Activated T-cell treated with anti-CD3 and anti-CD28 coated beads, Interleukin-2, amount 50 U/mL, for 4 hours (primary cell): ENCODE measurements at regions not wholly inside any gene's neighbourhood (a gene's known extent, or its start where the extent isn't known, plus 50 kb on each side); places are given as distances from the start of the nearest gene placed in this dataset.
"Not testable (repeated sequence)": the region's sequence is repeated elsewhere in the genome, so short reads cannot be mapped to it uniquely, and the experiment has no call there.

Experiments
- ATAC-seq, 2 donors: fragments of 200-7000 bp; cut with Tn5 transposase; one replicate each; pipeline ENCODE4 v1.10.0; 2021
- DNase-seq: peaks from one replicate; pipeline ENCODE4 v3.0.0-alpha.2; 2020
- H3K27me3 Mint-ChIP-seq: one replicate; pipeline ENCODE4 v1.8.0; 2021; ENCODE audit warnings: low read depth, mixed read lengths
- H3K36me3 Mint-ChIP-seq: one replicate; pipeline ENCODE4 v1.8.0; 2022; ENCODE audit warnings: mixed read lengths; ENCODE audit not compliant: insufficient read depth
- H3K4me1 Mint-ChIP-seq: one replicate; pipeline ENCODE4 v1.8.0; 2021; ENCODE audit warnings: low read depth, mixed read lengths
- H3K4me3 Mint-ChIP-seq: one replicate; pipeline ENCODE4 v1.8.0; 2021; ENCODE audit warnings: mild to moderate bottlenecking, moderate library complexity, mixed read lengths
- H3K9me3 Mint-ChIP-seq: one replicate; pipeline ENCODE4 v1.8.0; 2021; ENCODE audit warnings: mixed read lengths

- Mint-ChIP-seq H3K9me3 (no peaks in the 10 kb centered on the region), H3K4me3 (no peak overlapping the region), H3K27me3 (peaks cover 2% of the 10 kb centered on the region), H3K4me1 (peaks cover 7% of the 10 kb centered on the region), H3K36me3 (no peaks in the 10 kb centered on the region)
- DNase-seq (no peak), ATAC-seq (no peak)
These were observed 161.1 kb downstream of the OR4M2 start for GRCh38 chr15:22241451-22241850.

DNA sequence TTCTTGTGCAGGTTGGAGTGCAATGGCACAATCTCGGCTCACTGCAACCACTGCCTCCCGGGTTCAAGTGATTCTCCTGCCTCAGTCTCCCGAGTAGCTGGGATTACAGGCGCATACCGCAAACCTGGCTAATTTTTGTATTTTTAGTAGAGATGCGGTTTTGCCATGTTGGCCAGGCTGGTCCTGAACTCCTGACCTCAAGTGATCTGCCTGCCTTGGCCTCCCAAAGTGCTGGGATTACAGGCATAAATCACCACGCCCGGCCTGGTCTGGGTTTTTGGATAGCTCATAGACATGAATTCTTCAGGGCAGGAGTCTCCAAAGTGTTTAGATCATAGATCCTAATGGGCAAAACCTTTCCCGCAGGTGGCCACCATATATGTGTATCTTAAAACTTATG is 162.0 kb downstream of the OR4M2 start:
- not testable (repeated sequence) for ATAC-seq, H3K4me3 Mint-ChIP-seq, H3K4me1 Mint-ChIP-seq, H3K9me3 Mint-ChIP-seq, DNase-seq, H3K27me3 Mint-ChIP-seq, H3K36me3 Mint-ChIP-seq

DNA sequence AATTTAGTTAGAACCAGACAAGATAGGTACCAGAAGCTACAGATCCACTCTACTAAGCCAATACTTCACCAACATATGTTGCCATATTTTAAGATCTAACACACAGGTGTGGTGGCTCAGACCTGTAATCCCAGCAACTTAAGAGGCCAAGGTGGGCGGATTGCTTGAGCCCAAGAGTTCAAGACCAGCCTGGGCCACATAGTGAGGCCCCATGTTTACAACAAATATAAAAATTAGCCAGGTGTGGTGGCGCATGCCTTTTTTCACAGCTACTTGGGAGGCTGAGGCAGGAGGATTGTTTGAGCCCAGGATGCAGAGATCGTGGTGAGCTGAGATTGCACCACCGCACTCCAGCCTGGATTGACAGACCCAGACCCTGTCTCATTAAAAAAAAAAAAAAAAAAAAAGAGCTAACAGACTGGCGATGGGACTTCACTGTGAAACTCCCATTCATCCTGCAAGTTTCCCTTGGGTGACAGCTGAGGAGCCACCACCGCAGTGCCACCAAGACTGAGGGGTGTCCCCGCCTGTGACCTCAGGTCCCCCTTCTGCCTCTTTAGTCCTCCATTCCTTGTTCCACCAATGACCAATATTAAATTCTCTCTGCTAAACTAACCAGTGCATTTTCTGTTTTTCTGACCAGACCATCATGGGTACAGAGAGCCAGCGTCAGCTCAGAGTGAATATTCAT is 163.3 kb downstream of the OR4M2 start:
- Mint-ChIP-seq H3K27me3 (peaks cover 2% of the 10 kb centered on the region), H3K4me1 (peaks cover 6% of the 10 kb centered on the region), H3K4me3 (no peak overlapping the region), H3K36me3 (no peaks in the 10 kb centered on the region), H3K9me3 (no peaks in the 10 kb centered on the region)
- ATAC-seq (no peak), DNase-seq (no peak)

GRCh38 chr15:22249511-22249910 is 169.2 kb downstream of the OR4M2 start:
- H3K36me3 Mint-ChIP-seq, H3K27me3 Mint-ChIP-seq, H3K4me3 Mint-ChIP-seq, DNase-seq, ATAC-seq, H3K9me3 Mint-ChIP-seq: not testable (repeated sequence)
- H3K4me1 Mint-ChIP-seq, result peaks cover 16% of the 10 kb centered on the region

GRCh38 chr15:22250501-22251290 is 170.4 kb downstream of the OR4M2 start:
- not testable (repeated sequence) for H3K36me3 Mint-ChIP-seq, H3K4me3 Mint-ChIP-seq, DNase-seq, H3K9me3 Mint-ChIP-seq, H3K27me3 Mint-ChIP-seq, ATAC-seq
- peaks cover 21% of the 10 kb centered on the region for H3K4me1 Mint-ChIP-seq

DNA sequence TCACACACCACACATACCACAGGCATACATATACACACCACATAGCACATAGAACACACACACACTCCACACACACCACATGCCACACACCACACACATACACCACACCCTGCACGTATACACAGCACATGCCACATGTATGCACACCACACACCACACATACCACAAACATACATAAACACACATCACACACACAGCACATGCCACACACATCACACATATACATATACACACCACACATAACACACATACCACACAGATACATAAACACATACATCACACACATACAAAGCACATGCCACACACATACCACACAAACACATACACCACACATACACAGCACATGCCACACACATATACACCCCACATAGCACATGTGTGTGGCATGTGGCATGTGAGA is 171.1 kb downstream of the OR4M2 start:
- Mint-ChIP-seq H3K4me3 (no peak overlapping the region), H3K27me3 (peaks cover 3% of the 10 kb centered on the region), H3K36me3 (no peaks in the 10 kb centered on the region), H3K4me1 (peaks cover 21% of the 10 kb centered on the region), H3K9me3 (no peaks in the 10 kb centered on the region)
- no peak for DNase-seq
- no peak for ATAC-seq

GRCh38 chr15:22252047-22252446 is 171.7 kb downstream of the OR4M2 start:
- H3K27me3 Mint-ChIP-seq, DNase-seq, H3K9me3 Mint-ChIP-seq, H3K4me3 Mint-ChIP-seq, ATAC-seq, H3K36me3 Mint-ChIP-seq: not testable (repeated sequence)
- peaks cover 21% of the 10 kb centered on the region for H3K4me1 Mint-ChIP-seq

GRCh38 chr15:22252521-22252920 is 172.2 kb downstream of the OR4M2 start:
- H3K4me1 Mint-ChIP-seq, result peaks cover 21% of the 10 kb centered on the region
- H3K4me3 Mint-ChIP-seq, H3K36me3 Mint-ChIP-seq, H3K9me3 Mint-ChIP-seq, H3K27me3 Mint-ChIP-seq, DNase-seq, ATAC-seq: not testable (repeated sequence)

DNA sequence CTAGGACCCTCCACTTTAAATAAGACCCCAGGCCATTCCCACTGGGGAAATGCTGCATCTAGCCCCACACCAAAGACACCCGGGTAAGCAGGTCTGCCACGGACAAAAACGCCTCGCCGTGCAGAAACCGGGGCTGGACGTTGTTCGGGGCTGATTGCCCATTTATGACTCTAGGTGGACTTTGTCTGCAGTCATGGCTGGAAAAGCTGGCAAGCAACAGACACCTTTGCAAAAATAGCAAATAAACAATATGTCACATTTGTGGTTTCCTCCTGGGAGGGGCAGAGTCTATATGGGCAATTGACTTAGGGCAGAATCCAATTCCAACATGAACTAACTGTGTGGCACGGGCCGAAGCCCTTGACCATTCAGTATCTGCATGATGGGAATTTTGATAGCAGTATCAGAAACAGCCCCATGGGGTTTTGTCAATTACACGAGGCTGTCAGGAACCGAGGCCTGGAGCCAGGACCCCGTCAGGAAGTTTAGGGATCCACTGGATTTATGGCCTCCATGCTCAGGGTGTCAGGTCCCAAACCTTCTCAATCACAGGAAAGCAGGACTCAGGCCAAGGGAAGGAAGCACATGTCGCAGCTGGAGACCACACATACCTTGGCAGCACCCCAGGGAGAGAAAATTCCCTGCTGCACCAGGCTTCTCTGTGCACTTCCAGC is 172.8 kb downstream of the OR4M2 start:
- H3K36me3 Mint-ChIP-seq, DNase-seq, H3K9me3 Mint-ChIP-seq, H3K27me3 Mint-ChIP-seq, ATAC-seq, H3K4me3 Mint-ChIP-seq: not testable (repeated sequence)
- H3K4me1 Mint-ChIP-seq, result peaks cover 21% of the 10 kb centered on the region

GRCh38 chr15:22253676-22254408 is 173.5 kb downstream of the OR4M2 start:
- ATAC-seq (peak; percentile 17 to 65), DNase-seq (no peak)
- H3K27me3 Mint-ChIP-seq, result peaks cover 6% of the 10 kb centered on the region
- peak overlapping the region; percentile 9 for H3K4me3 Mint-ChIP-seq
- peaks cover 21% of the 10 kb centered on the region for H3K4me1 Mint-ChIP-seq
- no peaks in the 10 kb centered on the region for H3K36me3 Mint-ChIP-seq
- H3K9me3 Mint-ChIP-seq, result no peaks in the 10 kb centered on the region

DNA sequence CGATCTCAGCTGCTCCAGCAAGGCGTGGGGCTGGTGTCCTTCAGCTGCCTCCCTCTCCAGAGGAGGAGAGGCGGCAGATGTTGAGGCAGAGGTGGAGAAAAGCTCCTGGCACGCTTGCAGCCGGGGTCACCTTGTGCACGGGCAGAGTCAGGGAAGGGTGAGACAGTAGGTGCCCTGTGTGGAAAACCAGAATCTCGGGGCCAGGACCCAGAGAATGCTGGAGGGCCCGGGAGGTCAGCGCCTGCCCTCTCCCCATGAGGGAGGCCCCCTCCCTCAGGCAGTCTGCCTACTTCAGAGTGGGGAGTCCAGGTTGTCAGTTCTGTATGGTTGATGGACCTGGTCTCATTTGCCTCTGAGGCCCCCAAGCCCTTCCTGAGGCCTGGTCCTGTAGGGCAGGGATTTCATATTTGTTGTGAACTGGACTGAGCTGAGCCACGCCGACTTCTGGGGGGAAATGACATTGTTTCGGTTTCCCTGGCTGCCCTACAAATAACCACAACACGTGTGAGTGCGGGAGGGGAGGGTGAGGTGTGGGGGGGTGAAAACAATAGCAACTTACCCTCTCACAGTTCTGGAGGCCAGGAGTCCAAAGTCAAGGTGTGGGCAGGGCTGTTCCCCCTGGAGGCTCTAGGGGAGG is 174.2 kb downstream of the OR4M2 start:
- ATAC-seq, result peak in 1 of 2 donors; percentile 9
- peaks cover 22% of the 10 kb centered on the region for H3K4me1 Mint-ChIP-seq
- H3K36me3 Mint-ChIP-seq, H3K9me3 Mint-ChIP-seq, H3K27me3 Mint-ChIP-seq, DNase-seq: not testable (repeated sequence)
- peak overlapping the region; percentile 9 for H3K4me3 Mint-ChIP-seq

- DNase-seq, ATAC-seq, H3K27me3 Mint-ChIP-seq, H3K4me3 Mint-ChIP-seq, H3K9me3 Mint-ChIP-seq, H3K36me3 Mint-ChIP-seq: not testable (repeated sequence)
- H3K4me1 Mint-ChIP-seq, result peaks cover 33% of the 10 kb centered on the region
These were observed 175.3 kb downstream of the OR4M2 start for GRCh38 chr15:22255606-22256005.

DNA sequence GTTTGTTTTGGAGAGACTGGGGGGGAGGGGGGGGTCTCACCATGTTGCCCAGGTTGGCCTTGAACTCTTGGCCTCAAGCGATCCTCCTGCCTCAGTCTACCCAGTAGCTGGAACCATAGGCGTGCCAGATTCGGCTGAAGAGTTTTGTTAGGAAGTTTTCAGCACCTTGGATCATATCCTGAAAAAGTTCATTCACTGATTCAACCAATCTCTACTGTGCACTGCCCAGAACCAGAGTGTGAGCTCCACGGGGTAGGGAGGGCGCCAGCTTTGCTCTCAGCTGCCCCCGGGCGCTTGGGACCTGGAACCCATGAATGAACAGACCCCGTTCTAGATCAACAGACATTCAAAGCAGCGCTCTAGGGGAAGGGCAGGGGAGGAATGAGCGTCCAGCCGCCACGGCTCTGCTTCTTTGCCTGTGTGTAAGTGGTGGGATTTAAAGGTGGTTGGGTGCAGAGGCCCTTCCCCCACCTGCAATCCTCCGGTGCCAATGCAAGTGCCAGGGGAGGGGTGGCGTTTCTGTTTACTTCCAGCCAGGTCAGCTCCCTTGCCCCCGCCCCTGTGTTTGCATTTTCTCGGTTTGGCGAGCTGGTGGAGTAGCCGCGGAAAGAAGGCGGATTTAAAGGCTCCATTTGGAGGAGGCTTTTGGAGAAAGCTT is 176.2 kb downstream of the OR4M2 start:
- ATAC-seq, DNase-seq, H3K36me3 Mint-ChIP-seq, H3K9me3 Mint-ChIP-seq, H3K27me3 Mint-ChIP-seq, H3K4me3 Mint-ChIP-seq: not testable (repeated sequence)
- H3K4me1 Mint-ChIP-seq, result peaks cover 40% of the 10 kb centered on the region
